ENCODE measurements at regions not wholly inside any gene's neighbourhood (a gene's known extent, or its start where the extent isn't known, plus 50 kb on each side); places are given as distances from the start of the nearest gene placed in this dataset.

DNA sequence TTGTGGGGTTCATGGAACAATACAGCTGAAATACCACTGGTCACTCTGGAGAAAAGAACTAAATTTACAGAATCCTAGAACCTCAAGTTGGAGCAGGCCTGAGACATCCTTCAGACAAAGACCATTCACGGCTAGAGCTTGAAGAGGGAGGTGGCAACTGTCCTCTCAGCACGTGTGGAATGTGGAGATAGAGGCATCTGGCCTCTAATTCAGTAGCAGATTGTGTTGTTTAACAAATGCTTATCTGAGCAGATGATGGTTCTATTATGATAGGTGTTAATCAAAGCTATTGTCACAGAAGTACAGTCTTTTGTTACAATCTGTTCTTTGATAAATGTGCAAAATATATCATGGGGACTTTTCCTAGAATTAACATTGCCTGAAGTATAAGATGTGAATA, 121.7 kb upstream of the KCNIP4 start:
- intact Hi-C loops (cut with micrococcal nuclease), result no loop called here
- no peaks in the 10 kb centered on the region for H3K27me3 Mint-ChIP-seq

DNA sequence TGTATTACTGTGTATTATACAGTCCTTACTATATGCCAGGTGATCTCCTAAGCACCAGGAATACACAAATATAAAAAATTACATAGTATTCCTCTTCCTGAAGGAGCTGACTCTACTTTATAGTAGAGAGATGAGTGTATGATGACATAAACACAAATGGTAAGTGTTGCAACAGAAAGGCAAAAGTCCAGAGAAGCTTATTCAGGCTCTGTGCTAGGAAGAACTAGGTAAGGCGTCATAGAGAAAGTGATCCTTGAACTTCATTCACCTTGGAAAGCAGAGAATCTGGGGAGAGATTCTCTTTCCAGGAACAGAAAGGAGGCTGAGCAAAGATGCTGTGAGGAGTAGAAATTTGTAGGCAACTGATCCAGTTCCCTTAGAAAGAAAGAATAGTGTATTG, 115.0 kb upstream of the KCNIP4 start:
- no peaks in the 10 kb centered on the region for H3K36me3 Mint-ChIP-seq (ENCODE audit: low read depth)
- intact Hi-C loops (cut with micrococcal nuclease), result no loop called here
- no peaks in the 10 kb centered on the region for H3K27me3 Mint-ChIP-seq
- H3K4me1 Mint-ChIP-seq (ENCODE audit: low read depth), result no peaks in the 10 kb centered on the region
- no peak overlapping the region for H3K27ac Mint-ChIP-seq
- H3K4me3 Mint-ChIP-seq, result no peak overlapping the region
- H3K9me3 Mint-ChIP-seq, result peaks cover 9% of the 10 kb centered on the region

More for the DNA sequence above, 121.7 kb upstream of the KCNIP4 start:
- Mint-ChIP-seq H3K27ac (no peak overlapping the region), H3K4me1 (ENCODE audit: low read depth) (no peaks in the 10 kb centered on the region), H3K36me3 (ENCODE audit: low read depth) (no peaks in the 10 kb centered on the region), H3K9me3 (peaks cover 12% of the 10 kb centered on the region), H3K4me3 (no peak overlapping the region)

DNA sequence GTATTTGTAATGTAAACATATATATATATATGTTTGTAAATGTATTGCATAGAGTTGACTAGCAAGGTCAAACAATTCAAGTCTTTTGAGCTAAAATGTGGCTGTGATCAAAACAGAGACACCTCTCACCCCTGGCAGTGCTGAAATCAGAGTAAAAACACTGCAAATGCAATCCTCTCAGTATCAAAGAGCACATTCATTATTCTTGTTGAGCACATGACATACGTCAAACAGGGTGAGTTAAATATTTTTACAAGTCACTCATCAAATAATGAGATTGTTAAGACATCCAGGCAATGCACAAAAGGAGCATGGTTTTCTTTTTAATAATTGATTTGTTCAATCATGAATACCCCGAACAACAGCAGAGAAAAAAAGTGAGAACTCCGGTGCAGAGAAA, 114.1 kb upstream of the KCNIP4 start:
- no peaks in the 10 kb centered on the region for H3K36me3 Mint-ChIP-seq (ENCODE audit: low read depth)
- H3K4me3 Mint-ChIP-seq, result no peak overlapping the region
- no peaks in the 10 kb centered on the region for H3K27me3 Mint-ChIP-seq
- H3K4me1 Mint-ChIP-seq (ENCODE audit: low read depth), result no peaks in the 10 kb centered on the region
- intact Hi-C loops (cut with micrococcal nuclease), result no loop called here
- no peak overlapping the region for H3K27ac Mint-ChIP-seq
- peaks cover 9% of the 10 kb centered on the region for H3K9me3 Mint-ChIP-seq

DNA sequence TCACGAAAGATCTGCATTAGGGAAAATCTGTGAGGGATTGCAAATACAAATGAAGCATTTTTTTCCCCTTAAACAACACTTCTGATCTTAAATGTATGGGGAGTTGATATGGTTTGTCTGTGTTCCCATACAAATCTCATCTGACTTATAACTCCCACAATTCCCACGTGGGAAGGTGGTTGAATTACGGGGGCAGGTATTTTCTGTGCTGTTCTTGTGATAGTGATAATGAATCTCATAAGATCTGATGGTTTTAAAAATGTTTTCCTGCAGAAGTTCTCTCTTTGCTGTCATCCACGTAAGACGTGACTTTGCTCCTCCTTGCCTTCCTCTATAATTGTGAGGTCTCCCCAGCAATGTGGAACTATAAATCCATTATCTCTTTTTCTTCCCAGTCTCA, 107.4 kb upstream of the KCNIP4 start:
- Mint-ChIP-seq H3K27ac (no peak overlapping the region), H3K27me3 (no peaks in the 10 kb centered on the region), H3K9me3 (peaks cover 9% of the 10 kb centered on the region), H3K4me3 (no peak overlapping the region), H3K4me1 (ENCODE audit: low read depth) (no peaks in the 10 kb centered on the region), H3K36me3 (ENCODE audit: low read depth) (no peaks in the 10 kb centered on the region)
- intact Hi-C loops (cut with micrococcal nuclease), result no loop called here

DNA sequence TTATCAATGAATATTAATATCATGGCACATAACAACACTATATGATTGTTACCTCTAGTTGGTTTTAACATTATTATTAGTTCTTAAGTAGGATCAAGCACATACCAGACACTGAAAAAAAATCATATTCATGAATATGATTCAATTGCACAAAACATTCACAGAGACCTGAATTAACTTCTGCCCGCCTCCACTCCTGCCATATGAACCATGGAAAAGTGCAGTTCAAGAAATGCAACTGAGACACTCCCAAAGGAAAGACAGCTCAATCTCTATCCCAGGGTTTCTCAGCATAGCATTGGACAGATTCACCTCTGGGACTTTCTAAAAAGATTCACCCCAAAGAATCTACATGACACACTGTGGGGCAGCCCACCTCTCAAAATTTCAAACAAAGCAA, 103.5 kb upstream of the KCNIP4 start:
- Mint-ChIP-seq H3K27ac (no peak overlapping the region), H3K27me3 (no peaks in the 10 kb centered on the region), H3K9me3 (peaks cover 20% of the 10 kb centered on the region), H3K4me1 (ENCODE audit: low read depth) (no peaks in the 10 kb centered on the region), H3K4me3 (no peak overlapping the region), H3K36me3 (ENCODE audit: low read depth) (no peaks in the 10 kb centered on the region)
- intact Hi-C loops (cut with micrococcal nuclease), result no loop called here

DNA sequence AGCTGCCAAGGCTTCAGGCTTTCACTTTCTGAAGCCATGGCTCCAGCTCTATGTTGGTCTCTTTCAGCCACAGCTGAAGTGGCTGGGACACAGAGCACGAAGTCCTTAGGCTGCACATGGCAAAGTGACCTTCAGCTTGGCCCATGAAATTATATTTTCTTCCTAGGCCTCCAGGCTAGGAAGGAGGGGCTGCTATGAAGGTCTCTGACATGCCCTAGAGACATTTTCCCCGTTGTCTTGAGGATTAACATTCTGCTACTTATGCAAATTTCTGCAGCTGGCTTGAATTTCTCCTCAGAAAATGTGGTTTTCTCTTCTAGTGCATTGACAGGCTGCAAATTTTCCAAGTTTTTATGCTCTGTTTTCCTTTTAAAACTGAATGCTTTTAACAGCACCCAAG, 99.8 kb upstream of the KCNIP4 start:
- H3K27ac Mint-ChIP-seq, result no peak overlapping the region
- intact Hi-C loops (cut with micrococcal nuclease), result no loop called here
- H3K9me3 Mint-ChIP-seq, result peaks cover 21% of the 10 kb centered on the region
- H3K36me3 Mint-ChIP-seq (ENCODE audit: low read depth), result no peaks in the 10 kb centered on the region
- H3K4me3 Mint-ChIP-seq, result no peak overlapping the region
- no peaks in the 10 kb centered on the region for H3K4me1 Mint-ChIP-seq (ENCODE audit: low read depth)
- H3K27me3 Mint-ChIP-seq, result no peaks in the 10 kb centered on the region

DNA sequence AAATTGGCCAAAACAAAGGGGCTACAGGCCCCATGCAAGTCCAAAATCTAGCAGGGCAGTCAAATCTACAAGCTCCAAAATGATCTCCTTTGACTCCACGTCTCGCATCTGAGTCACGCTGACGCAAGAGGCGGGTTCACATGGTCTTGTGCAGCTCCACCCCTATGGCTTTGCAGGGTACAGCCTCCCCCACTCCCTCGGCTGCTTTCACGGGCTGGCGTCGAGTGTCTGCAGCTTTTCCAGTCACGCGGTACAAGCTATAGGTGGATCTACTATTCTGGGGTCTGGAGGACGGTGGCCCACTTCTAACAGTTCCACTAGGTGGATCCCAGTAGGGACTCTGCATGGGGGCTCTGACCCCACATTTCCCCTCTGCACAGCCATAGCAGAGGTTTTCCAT, 99.2 kb upstream of the KCNIP4 start:
- no peak overlapping the region for H3K27ac Mint-ChIP-seq

DNA sequence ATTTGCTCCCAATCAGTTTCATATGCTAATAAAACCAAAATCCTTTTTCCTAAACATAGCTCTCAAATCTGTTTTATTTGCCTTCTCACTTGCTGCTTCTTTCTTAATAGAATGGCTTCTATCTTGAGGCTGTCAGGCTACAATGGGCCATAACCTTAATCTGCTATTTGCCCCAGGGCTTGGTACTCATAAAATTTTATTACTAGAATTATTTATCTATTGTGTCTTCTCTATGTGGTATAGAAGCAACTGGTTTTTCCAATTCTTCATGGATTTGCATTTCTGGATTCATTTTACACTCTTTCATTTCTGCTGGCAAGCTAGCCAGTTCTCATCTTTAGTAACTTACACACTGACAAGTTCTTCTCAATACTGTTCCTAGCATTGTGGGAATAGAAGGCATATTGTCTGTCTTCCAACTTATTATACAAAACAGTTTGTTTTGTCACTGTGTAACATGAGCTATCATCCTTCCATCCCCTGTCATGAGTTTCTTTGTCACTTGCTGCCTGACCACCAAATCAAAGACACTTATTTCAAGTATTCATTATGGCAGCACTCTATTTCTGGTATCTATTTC, 96.6 kb upstream of the KCNIP4 start:
- intact Hi-C loops (cut with micrococcal nuclease), result no loop called here
- Mint-ChIP-seq H3K4me3 (no peak overlapping the region), H3K4me1 (ENCODE audit: low read depth) (no peaks in the 10 kb centered on the region), H3K9me3 (peaks cover 31% of the 10 kb centered on the region), H3K27me3 (no peaks in the 10 kb centered on the region), H3K27ac (no peak overlapping the region), H3K36me3 (ENCODE audit: low read depth) (no peaks in the 10 kb centered on the region)

More for the DNA sequence above, 99.2 kb upstream of the KCNIP4 start:
- no peaks in the 10 kb centered on the region for H3K4me1 Mint-ChIP-seq (ENCODE audit: low read depth)
- no peaks in the 10 kb centered on the region for H3K36me3 Mint-ChIP-seq (ENCODE audit: low read depth)
- peaks cover 21% of the 10 kb centered on the region for H3K9me3 Mint-ChIP-seq
- no peaks in the 10 kb centered on the region for H3K27me3 Mint-ChIP-seq
- no peak overlapping the region for H3K4me3 Mint-ChIP-seq
- intact Hi-C loops (cut with micrococcal nuclease), result no loop called here

DNA sequence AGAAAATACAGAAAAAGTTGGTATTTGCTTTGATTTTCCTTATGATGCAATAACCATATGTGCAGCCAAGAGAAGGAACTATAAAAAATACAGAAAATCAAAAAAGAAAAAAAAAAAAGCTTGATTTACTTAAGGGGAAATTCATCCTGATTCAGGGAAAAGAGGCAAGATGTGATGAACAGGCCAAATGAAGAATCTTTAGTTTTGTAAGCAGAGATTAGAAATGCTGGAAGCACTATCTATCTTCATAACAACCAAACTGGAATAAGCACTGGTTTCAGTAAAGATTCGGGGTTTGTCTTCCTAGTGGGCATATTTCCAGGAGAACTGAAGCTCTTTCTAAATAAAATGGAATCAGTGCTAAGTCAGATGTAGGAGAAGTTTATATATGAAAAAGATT, 82.9 kb upstream of the KCNIP4 start:
- H3K9me3 Mint-ChIP-seq, result peaks cover 2% of the 10 kb centered on the region
- H3K27ac Mint-ChIP-seq, result no peak overlapping the region
- H3K4me1 Mint-ChIP-seq (ENCODE audit: low read depth), result no peaks in the 10 kb centered on the region
- H3K36me3 Mint-ChIP-seq (ENCODE audit: low read depth), result no peaks in the 10 kb centered on the region
- intact Hi-C loops (cut with micrococcal nuclease), result no loop called here
- H3K4me3 Mint-ChIP-seq, result no peak overlapping the region
- H3K27me3 Mint-ChIP-seq, result no peaks in the 10 kb centered on the region

DNA sequence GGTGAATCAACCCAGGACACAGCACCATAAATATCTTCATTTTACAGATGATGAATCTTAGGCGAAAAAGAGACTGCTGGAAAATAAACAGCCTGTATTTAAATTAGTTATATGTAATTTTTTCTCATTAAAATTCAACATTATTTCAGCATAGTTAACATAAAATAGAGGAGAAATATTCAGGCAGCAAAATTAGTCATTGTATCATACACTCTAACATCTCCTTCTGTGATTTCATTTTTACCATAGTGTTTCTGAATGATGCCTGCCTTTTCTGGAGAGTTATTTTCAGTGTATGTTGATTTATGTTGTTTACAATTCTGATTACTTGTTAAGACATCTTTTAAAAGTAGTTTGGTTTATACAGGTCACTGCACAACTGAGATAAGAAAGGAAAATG, 82.3 kb upstream of the KCNIP4 start:
- Mint-ChIP-seq H3K27ac (no peak overlapping the region), H3K9me3 (no peaks in the 10 kb centered on the region), H3K36me3 (ENCODE audit: low read depth) (no peaks in the 10 kb centered on the region), H3K4me1 (ENCODE audit: low read depth) (no peaks in the 10 kb centered on the region), H3K4me3 (no peak overlapping the region), H3K27me3 (no peaks in the 10 kb centered on the region)
- intact Hi-C loops (cut with micrococcal nuclease), result no loop called here

DNA sequence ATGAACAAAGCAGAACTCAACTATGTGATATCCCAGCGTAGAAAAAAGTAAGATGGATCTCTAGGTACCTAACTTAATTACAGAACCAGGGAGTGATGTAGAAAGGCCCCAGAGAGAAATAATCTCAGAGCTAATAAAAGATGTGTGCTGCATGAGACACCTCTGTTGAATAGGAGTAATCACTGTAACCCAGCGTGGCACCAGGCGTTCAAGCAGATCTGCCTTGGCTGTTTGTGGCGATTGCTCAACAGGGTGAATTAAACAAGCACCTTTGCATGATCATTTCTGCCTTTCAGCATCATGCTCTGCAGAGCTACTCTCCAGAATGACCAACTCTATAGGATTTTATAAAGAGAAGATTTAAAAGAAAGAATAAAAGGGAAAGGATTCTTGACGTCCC, 81.7 kb upstream of the KCNIP4 start:
- H3K9me3 Mint-ChIP-seq, result no peaks in the 10 kb centered on the region

DNA sequence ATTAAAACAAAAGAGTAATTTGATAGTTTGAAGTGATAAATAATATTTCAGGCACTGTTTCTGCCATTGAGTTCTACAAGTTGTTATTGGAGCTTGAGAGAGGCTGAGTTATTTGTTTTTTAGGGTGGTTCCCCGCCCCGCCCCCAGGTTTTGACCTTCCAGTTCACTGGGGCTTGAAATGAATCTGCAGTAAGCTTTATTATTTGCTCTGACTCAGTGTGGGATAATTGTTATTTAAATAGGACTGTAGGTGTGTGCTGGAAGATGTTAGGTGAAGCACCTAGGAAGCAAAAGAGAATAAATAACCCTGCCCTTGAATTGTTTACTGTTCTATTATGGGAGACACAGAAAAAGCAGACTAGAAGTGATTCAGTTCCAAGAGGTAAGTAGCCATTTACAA, 81.2 kb upstream of the KCNIP4 start:
- Mint-ChIP-seq H3K9me3 (no peaks in the 10 kb centered on the region), H3K4me3 (no peak overlapping the region), H3K36me3 (ENCODE audit: low read depth) (no peaks in the 10 kb centered on the region), H3K27me3 (no peaks in the 10 kb centered on the region), H3K27ac (no peak overlapping the region), H3K4me1 (ENCODE audit: low read depth) (no peaks in the 10 kb centered on the region)
- intact Hi-C loops (cut with micrococcal nuclease), result no loop called here

More for the DNA sequence above, 81.7 kb upstream of the KCNIP4 start:
- Mint-ChIP-seq H3K36me3 (ENCODE audit: low read depth) (no peaks in the 10 kb centered on the region), H3K27ac (no peak overlapping the region), H3K4me1 (ENCODE audit: low read depth) (no peaks in the 10 kb centered on the region), H3K4me3 (no peak overlapping the region), H3K27me3 (no peaks in the 10 kb centered on the region)
- intact Hi-C loops (cut with micrococcal nuclease), result no loop called here

DNA sequence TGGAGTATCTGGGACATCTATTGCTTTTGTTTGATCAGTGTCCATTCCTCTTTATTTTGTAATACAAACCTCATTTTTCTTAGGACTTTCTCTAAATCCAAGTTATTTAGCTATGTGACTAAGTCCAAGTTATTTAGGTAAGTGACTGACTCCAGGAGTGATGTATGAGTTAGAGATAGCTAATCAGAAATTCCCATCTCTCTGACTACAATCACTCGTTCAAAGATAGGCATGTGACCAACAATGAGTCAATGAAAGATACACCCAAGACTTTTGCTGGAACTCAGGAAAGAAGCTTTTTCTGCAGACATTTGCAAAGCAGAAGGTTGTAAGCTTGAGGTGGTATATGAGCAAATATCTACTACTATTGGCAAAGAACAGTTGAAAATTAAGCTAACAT, 72.5 kb upstream of the KCNIP4 start:
- Mint-ChIP-seq H3K27ac (no peak overlapping the region), H3K4me1 (ENCODE audit: low read depth) (no peaks in the 10 kb centered on the region), H3K27me3 (no peaks in the 10 kb centered on the region), H3K4me3 (no peak overlapping the region), H3K9me3 (no peaks in the 10 kb centered on the region), H3K36me3 (ENCODE audit: low read depth) (no peaks in the 10 kb centered on the region)
- intact Hi-C loops (cut with micrococcal nuclease), result no loop called here

DNA sequence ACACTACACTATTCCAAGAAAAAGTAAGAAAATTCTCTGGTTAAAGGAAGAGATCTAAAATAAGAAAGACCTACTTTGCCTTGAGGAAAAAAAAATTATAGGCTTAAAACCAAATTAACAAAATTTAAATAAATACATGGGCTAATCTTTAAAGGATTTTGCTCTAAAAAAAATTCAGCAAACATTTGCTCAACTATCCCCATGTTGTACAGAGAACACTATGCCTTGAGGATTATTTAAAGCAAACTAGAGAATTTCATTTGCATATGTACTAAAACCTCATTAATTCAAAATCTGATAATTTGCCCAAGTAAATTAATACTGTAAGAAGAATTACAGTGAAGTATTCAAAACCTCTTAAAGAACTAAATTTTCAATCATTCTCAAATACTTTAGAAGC, 71.6 kb upstream of the KCNIP4 start:
- Mint-ChIP-seq H3K27me3 (no peaks in the 10 kb centered on the region), H3K36me3 (ENCODE audit: low read depth) (no peaks in the 10 kb centered on the region), H3K4me3 (no peak overlapping the region), H3K27ac (no peak overlapping the region), H3K9me3 (no peaks in the 10 kb centered on the region), H3K4me1 (ENCODE audit: low read depth) (no peaks in the 10 kb centered on the region)
- intact Hi-C loops (cut with micrococcal nuclease), result no loop called here

DNA sequence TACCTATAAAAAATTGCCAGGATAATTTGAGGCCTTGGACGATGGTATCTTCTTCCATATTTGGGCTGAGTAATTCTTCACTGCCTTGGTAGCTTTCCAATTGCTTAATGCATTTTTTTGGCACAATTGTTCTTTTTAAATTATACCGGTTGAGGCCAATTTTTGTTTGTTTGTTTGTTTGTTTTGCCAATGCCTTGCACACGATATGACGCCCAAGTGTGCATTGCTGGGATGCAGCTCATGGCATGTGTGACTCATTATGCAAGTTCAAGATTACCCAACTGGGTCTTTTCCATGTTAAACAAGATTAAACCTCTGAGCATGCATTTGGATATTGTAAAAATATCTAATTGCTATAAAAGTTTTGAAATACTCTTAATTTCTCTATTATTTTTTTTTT, 71.1 kb upstream of the KCNIP4 start:
- no peak overlapping the region for H3K27ac Mint-ChIP-seq
- H3K27me3 Mint-ChIP-seq, result no peaks in the 10 kb centered on the region
- no peak overlapping the region for H3K4me3 Mint-ChIP-seq
- H3K4me1 Mint-ChIP-seq (ENCODE audit: low read depth), result no peaks in the 10 kb centered on the region
- intact Hi-C loops (cut with micrococcal nuclease), result no loop called here
- no peaks in the 10 kb centered on the region for H3K36me3 Mint-ChIP-seq (ENCODE audit: low read depth)
- H3K9me3 Mint-ChIP-seq, result no peaks in the 10 kb centered on the region
